ENCODE measurements at regions not wholly inside any gene's neighbourhood (a gene's known extent, or its start where the extent isn't known, plus 50 kb on each side); places are given as distances from the start of the nearest gene placed in this dataset.
A peak's percentile ranks its signal among the peaks of the same experiment; 100 is the strongest.
"Not testable (repeated sequence)": the region's sequence is repeated elsewhere in the genome, so short reads cannot be mapped to it uniquely, and the experiment has no call there.

GRCh38 chr12:124381456-124382296 is 86.8 kb downstream of the RFLNA start:
- DNase-seq (ENCODE audit: low spot score), result peak; percentile 83

DNA sequence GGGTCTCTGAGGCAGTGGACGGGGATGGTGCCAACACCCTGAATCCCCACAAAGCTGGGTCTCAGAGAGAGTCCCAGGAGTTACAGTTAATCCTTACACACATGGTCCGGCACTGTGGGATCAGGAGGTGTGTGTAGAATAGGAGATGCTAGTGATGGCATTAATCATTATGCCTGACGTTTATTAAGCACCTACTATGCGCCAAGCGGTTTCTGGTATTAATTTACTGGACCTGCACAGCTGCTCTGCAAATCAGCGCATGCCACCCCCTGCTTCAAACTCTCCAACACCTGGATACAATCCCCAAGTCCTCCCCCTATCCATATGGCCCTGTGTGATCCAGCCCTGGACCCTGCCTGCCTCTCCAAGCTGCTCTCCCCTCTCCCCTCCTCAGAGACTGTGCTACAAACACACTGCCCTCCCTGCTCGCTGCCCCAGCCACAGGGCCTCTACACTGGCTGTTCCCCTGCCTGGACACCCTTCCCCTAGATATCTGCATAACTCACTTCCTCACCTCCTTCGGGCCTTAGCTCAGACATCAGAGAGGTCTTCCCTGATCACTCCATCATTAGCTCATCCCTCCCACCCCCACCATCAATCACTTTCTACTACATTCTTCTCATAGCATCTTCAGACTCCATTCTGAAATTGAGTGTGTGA is 86.0 kb downstream of the RFLNA start:
- DNase-seq (ENCODE audit: low spot score), result no peak

DNA sequence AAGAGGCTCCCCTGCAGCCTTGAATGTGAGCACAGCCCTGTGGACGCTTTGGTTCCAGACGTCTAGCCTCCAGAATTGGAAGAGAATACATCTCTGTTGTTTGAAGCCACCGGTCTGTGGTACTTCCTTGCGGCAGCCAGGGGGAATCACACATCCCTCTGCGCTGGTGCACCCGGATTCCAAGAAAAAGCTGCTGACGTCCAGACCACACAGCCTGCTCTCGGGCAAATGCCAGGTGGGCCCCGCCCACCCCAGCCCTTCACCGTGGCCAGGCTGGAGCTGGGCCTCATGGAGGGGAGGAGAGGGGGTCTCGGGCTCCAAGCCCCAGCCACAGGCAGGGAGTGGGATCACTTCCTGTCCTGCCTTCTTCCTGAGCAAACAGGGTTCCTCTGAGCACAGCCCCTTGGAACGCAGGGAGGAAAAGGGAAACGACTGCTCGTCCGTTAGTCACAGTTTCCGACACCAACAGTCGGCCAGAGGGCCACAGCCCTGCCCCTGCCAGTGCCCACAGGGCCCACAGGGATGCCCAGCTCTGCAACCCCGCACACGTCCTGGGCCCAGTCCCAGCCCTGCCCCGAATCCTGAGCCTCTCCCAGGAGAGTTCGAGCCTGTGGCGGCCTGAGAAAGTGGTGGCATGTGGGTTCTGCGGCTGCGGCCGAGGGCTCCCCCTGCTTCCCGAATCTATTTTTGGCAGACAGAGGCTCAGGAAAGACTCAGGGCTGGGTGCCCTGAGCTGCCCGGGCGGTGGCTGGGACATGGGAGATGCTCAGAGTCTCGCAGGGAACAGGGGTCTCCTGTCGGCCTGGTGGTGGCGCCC is 85.3 kb downstream of the RFLNA start:
- no peak for DNase-seq (ENCODE audit: low spot score)

DNA sequence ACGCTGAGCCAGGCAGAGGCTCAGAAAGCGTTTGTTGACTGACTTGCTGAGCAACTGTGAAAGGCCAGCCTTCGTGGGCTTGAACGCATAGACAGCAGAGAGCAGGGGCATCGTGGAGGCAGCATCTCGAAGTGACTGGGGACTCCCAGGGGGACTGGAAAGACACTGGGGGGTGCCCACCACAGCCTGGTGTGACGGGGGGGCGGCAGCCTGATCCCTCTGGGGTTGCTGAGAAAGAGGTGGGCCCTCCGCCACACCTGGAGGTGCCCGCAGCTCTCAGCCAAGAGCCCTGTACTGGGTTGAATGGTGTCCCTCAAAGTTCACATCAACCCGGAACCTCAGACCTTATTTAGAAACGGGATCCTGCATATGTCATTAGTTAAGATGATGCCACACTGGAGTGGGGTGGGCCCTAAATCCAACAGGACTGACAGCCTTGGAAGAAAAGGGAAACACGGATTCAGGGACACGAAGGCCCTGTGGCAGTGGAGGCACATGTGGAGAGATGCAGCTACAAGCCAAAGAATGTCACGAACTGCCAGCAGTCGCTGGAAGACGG is 84.6 kb downstream of the RFLNA start:
- no peak for DNase-seq (ENCODE audit: low spot score)

DNA sequence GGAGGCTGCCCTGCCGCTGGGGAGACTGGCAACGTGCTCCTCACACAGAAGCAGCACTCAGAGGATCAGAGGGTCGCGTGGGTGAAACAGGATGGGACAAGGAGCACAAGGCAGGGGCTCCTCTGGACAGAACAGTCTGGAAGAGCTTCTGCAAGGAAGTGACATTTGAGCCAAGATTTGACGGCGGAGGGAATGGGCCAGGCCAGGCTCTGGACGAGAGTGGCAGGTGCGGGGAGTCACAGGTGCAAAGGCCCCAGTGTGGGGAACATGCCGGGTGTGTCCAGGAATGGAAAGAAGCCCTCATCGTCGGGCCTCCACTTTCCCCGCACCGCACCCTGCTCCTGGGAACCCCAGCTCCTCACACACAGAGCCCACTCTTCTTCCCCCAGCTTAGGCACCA is 84.0 kb downstream of the RFLNA start:
- no peak for DNase-seq (ENCODE audit: low spot score)

DNA sequence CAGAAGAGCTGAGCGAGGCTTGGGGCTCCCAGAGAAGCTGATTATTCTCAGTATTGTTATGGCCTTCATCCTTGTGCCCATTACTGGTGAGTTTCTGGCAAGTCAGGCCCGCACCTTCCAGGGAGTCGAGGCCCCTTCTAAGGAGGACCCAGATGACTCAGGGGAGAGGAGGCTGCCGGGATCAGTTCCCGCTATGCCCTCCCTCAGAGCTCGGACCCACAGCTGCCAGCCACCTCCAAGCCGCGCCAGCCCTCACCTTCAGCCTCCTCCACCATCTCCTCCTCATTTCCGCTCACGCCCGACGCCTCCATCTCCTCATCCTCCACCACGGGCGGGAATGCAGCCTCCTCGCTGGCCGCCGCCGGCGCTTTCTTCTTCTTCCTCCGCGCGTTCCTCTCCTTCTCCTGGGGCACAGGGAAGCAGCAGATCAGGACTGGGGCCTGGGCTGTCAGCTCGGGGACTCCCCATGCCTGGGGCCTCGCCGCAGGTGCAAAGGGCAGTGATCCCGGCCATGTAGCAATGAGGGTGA is 83.2 kb downstream of the RFLNA start:
- DNase-seq (ENCODE audit: low spot score), result no peak

DNA sequence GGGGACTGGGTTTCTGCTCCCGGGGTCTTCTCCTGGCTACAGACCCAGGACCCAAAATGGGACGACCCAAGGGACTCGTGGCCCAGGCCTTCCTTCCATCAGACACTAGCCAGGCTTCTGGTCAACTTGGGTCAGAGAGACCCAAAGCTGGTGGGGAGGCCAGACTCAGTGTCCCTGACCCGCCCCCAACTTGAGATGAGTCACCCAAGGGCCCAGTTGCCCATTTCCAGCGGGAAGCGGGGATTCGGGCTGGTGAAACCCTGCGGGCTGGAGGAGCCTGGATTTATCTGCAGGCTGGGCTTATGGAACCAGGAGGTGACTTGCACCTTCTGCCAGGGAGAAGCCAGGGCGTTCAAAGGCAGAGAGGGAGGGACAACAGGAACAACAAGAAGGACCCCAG is 81.5 kb downstream of the RFLNA start:
- no peak for DNase-seq (ENCODE audit: low spot score)

- DNase-seq (ENCODE audit: low spot score), result no peak
Measured at GRCh38 chr12:124375789-124376175, 80.9 kb downstream of the RFLNA start.

DNA sequence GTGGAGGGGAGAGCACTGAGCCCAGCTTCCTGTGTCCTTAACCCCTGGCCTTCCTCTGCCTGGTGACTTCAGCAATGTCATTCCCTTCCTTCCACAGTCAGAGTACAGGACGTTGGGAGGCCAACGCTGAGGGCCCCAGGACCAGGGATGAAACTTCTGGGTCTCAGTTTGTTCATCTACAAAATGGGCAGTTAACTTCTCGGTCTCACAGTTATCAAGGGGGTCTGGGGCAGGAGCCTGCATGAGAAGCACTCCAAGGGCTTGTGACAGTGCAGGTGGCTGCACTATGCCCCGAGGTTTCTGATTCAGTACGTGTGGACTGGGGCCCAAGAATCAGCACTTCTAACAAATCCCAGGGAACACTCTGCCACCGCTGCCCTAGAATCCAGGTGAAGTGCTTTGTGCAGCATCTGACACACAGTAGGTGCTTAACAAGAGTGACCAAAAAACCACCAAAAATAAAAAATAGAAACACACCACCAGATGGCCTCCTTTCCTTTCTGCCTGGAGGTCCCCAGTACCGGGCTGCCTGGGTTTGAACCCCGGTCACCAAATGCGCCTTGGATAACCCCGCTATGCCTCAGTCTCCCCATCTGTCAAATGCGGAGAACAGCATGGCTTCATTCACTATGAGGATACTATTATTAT is 80.4 kb downstream of the RFLNA start:
- DNase-seq (ENCODE audit: low spot score), result no peak

DNA sequence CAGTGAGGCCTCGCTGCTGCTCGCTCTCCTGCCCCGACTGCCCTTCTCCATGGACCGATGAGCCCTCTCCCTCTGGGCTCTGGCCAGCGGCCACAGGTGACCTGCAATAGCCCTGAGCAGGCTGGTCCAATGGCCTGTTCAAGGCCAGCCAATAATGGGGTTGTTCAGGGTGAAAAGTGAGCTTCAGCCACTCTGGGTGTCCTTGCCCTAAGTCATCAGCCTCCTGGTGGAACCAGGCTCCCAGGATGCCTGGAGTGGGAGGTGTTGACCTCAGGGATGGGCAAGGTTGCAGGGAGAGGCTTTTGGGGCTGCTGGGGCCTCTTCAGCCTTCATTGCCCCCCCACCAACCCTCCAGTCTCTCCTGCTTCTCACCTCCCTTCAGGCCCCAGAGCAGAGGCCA is 79.7 kb downstream of the RFLNA start:
- DNase-seq (ENCODE audit: low spot score), result no peak

DNA sequence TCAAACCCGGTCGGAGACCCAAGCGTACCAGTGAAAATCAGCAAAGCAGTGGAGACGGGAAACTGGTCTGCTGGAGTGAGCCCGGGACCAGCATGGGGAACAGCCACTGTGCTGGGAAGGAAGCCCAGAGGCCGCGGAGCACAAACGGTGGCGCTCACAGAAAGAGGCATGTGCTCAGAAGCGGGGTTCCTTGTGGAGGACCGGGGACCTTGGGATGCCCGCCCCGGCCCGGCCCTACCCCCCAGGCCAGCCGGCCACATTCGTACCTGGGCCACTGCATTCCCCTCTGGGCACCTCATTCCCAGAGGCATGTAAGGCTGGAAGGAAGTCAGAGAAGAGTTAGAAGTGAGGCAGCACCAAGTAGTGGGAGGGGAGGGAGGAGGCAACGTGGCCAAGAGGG is 79.3 kb downstream of the RFLNA start:
- no peak for DNase-seq (ENCODE audit: low spot score)

DNA sequence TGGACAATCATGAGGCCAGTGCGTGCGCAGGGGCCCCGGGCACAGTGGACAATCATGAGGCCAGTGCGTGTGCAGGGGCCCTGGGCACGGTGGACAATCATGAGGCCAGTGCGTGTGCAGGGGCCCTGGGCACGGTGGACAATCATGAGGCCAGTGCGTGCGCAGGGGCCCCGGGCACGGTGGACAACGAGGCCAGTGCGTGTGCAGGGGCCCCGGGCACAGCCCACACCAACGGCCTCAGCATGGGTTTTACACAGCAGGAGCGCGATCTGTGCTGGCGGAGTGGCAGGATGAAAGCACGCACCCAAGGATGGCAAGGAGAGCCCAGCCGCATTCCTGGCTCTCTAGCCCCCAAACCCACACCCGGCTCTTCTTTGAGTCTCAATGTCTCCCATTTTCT is 78.8 kb downstream of the RFLNA start:
- not testable (repeated sequence) for DNase-seq (ENCODE audit: low spot score)

- no peak for DNase-seq (ENCODE audit: low spot score)
Measured at GRCh38 chr12:124372831-124373230, 77.9 kb downstream of the RFLNA start.

GRCh38 chr12:124371970-124372555 is 77.2 kb downstream of the RFLNA start:
- DNase-seq (ENCODE audit: low spot score), result no peak

DNA sequence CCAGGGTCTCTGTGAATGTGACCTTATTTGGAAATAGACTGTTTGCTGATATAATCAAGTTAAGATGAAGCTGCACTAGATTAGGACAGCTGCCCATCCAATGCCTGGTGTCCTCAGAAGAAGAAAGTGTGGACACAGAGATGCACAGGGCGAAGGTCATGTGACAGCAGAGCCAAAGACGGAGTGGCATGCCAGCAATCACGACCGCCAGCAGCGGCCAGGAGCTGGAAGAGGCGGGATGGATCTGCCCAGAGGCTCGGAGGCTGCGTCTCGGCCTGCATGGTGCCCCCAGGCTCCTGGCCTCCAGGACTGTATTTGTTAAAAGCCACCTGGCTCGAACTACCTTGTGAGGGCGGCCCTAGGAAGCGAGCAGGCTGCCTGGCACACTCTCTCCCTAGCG is 76.5 kb downstream of the RFLNA start:
- no peak for DNase-seq (ENCODE audit: low spot score)

DNA sequence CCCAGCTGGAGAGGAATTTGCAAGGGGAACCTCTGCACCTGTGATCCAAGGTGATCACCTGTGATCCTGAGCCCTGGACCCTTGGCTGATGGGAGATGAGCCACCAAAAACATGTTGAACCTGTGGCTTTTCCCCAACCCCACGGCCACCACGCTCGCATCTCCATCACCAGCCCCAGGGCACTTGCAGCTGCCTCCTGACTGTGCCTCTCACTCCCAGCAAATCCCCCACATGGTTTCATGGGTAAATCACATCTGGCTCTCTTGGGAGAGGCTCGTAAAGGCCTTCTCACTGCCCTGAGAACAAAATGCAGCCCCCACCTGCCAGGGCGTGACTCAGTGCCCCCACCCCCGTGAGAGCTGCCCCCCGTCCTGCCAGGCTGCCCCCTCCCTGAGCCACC is 76.0 kb downstream of the RFLNA start:
- no peak for DNase-seq (ENCODE audit: low spot score)

DNA sequence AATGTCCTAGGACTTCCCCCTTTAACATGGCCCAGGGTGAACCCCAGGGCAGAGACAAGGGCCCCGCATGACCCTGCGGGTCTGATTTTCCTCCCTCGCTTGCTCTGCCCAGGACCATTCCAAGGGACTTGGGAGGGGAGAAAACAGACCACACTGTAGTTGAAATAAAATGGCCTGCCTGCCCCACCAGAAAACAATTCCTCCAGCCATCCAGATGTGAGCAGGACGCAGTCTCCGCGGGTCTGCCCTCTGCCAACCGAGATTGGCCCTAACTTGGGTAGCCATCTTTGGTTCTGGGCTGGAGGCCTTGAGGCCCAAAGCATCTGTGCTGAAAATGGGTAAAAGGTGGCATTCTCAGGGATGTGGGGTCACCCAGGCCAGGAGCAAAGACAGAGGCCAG is 75.5 kb downstream of the RFLNA start:
- no peak for DNase-seq (ENCODE audit: low spot score)

GRCh38 chr12:124369827-124370378 is 75.0 kb downstream of the RFLNA start:
- DNase-seq (ENCODE audit: low spot score), result peak; percentile 80

DNA sequence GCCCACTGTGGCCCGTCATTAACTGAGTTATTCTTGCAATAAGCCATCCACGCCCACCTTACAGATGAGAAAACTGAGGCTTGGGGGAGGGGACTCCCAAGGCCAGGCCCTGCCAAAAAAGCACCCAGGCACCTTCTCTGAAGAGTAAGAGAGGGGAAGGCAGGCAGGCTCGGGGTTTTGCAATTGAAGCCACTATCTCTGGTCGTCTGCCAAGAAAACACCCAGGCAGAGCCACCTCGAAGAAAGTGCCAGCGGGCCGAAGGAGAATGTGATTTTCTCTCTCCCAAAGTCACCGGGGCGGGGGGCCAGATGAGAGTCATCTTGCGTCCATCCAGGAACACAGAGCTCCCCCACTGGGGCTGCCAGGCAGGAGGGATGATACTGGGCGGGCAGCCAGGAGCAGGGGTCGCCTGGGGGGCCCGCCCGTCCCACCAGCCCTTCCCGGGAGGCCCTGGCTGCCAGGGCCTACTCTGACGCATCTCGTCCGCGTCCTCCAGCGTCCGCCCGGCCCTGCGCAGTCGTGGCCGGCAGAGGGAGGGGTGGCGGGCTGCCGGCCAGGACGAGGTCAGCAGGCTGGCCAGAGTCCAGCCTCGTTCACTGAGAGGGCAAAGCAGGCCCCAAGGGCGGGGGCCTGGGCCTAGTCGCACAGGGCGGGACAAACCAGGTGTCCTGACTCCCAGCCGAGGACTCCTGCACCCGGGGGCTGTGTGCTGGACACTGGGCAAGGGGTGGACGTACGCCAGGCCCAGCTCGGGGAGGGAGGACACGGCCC is 74.3 kb downstream of the RFLNA start:
- DNase-seq (ENCODE audit: low spot score), result peak; percentile 89

DNA sequence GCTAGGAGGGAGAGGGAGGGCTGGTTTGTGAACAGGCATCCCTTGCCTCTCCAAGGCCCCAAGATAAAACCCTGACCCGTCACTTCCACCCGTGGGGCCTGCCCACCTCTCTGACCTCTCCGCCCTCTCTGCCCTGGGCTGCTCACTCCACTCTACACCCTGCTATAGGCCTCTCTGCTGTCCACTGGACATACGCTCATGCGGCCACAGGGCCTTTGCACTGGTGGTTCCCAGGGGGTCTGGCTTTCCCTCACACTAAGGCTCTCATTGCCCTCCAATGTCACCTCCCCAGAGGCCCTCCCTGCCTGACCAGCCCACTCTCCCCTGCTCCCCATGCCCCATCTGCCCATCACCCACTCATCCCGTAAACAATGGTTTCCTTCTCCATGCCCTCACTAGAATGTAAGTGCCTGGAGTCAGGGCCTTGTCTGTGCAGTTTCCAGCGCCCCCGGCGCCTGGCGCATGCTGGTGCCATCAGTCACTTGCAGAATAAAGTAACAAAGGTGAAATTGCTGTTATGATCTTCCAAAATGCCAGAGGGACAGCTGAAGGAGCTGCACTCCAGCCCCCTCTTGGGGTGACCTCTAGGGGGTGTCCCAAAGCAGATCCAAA is 73.6 kb downstream of the RFLNA start:
- no peak for DNase-seq (ENCODE audit: low spot score)
